RPMI7951 (cell line): ENCODE measurements at regions not wholly inside any gene's neighbourhood (a gene's known extent, or its start where the extent isn't known, plus 50 kb on each side); places are given as distances from the start of the nearest gene placed in this dataset.
"Not testable (repeated sequence)": the region's sequence is repeated elsewhere in the genome, so short reads cannot be mapped to it uniquely, and the experiment has no call there.

Experiments
- DNase-seq: peaks from one replicate; pipeline ENCODE4 v3.0.0-alpha.2; 2012; ENCODE audit warnings: low read depth

DNA sequence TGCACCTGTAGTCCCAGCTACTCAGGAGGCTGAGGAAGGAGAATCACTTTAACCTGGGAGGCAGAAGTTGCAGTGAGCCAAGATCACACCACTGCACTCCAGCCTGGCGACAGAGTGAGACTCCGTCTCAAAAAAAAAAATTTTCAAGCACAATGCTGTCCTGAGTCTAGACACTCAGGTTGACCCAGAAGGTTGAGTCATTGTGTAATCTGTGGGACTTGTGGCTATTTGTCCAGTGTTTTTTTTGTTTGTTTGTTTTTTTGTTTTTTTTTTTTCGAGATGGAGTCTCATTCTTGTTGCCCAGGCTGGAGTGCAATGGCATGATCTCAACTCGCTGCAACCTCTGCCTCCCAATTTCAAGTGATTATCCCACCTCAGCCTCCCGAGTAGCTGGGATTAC, 74.3 kb upstream of the SOX13 start:
- not testable (repeated sequence) for DNase-seq

DNA sequence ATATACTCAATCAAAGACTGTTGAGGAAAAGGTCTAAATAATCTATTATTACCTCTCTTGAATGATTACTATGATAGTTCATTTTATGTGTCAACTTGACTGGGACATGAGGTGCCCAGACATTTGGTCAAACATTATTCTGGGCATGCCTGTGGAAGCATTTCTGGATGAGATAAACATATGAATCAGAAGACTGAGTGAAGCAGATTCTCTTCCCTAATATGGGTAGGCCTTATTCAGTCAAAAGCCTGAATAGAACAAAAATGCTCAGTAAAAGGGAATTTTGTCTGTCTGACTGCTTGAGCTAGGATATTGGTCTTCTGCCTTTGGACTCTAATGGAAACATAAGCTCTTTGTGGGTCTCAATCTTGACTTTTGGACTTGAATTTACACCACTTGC, 73.3 kb upstream of the SOX13 start:
- DNase-seq: no peak

DNA sequence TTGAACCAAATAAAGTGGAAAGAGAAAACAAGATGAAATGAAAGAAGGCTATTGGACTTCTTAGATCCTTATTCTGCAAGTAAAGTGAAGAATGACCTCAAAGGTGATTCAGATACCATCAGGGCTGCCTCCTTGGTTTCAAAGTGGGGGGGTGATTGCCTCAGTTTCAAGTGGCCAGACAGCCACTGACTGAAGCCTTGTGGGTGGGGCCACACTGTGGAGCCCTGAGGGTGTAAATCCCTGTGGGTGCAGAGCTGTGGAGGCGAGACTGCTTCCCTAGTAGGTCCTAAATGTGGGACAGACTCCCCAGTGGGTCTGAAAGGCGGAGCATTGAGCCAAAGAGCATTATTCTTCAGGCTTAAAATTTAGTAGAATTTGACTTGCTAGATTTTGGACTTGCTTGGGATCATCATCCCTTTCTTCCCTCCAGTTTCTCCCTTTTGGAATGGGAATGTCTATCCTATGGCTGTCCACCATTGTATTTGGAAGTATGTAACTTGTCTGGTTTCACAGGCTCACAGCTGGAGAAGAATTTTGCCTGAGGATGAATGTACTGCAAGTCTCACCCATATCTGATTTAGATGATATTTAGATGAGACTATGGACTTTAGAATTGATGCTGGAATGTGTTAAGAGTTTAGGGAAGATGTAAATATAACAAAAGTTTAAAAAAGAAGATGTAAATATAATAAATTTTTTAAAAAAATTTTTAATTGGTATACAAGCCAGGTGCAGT, 71.6 kb upstream of the SOX13 start:
- no peak for DNase-seq

DNA sequence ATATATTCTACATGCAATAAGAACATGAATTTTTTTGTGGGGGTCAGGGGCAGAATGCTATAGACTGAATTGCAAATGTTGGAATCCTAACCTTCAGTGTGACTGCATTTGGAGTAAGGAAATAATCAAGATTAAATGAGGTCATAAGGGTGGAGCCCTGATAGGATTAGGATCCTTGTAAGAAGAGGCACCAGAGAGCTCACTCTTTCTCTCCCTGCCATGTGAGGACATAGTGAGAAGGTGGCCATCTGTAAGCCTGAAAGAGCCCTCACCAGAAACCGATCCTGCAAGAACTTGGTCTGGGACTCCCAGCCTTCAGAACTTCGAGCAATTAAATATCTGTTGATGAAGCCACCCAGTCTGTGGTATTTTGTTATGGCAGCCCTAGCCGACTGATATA, 70.3 kb upstream of the SOX13 start:
- DNase-seq: no peak

DNA sequence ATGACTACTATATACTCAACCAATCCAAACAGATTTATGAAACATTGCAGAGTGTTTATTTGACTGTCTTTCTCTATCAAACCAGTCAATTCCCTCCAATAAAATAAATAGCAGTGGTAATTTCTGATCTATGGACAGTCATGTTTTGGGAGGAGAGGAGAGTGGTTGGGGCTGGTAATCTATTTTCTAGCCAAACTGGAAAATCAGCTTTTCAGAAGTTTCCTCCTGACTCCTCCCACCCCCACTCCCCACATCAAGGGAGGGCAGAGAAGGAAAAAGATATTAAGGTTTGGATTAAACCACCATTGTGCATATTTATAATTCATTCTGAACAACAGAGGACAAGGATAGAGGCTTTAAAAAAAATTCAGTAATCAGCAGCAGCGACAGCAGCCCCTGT, 69.4 kb upstream of the SOX13 start:
- DNase-seq: no peak

DNA sequence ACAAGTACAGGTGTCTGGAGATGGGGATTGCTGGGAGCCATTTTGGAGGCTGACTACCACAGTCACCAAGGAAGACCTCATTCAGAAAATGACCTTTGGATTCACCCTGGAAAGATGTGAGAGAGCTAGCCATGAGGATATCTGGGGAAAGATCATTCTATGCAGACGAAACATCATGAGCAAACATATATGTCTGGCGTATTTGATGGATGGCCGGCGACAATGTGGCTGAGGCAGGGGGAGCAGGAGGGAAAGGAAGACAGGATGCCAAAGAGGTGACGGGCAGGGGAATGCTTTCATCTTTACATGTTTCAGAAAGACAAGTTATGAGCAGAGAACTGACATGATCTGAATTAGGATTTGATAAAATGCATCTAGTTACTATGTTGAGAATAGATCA, 61.5 kb upstream of the SOX13 start:
- no peak for DNase-seq

DNA sequence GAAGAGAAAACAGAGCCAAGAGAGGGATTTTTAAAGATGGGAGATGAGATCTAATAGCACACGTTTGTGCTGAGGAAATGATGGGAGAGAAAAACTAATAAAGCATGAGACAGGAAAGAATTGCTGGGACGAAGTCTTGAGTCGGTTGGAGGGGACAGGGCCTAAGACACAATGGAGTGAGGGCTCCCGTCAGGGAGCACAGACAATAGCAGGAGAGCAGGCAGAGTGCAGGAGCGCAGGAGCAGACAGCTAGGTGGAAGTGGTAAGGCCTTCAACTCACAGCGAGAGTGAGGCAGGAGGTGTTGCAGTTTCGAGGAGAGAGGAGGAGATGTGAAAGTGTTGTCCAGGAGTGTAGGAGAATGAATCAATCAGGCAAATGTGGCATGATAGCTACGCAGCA, 59.9 kb upstream of the SOX13 start:
- no peak for DNase-seq

DNA sequence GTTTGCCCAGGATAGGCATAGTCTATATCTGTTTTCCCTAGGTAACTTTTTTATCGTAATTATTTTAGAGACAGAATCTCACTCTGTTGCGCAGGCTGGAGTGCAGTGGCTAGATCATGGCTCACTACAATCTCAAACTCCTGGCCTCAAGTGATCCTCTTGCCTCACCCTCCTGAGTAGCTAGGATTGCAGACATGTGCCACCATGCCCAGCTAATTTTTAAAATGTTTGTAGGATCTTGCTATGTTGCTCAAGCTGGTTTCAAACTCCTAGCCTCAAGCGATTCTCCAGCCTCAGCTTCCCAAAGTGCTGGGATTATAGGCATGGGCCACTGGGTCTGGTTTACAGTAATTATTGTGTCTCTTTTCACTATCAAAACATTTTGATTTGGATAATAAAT, 58.6 kb upstream of the SOX13 start:
- no peak for DNase-seq

DNA sequence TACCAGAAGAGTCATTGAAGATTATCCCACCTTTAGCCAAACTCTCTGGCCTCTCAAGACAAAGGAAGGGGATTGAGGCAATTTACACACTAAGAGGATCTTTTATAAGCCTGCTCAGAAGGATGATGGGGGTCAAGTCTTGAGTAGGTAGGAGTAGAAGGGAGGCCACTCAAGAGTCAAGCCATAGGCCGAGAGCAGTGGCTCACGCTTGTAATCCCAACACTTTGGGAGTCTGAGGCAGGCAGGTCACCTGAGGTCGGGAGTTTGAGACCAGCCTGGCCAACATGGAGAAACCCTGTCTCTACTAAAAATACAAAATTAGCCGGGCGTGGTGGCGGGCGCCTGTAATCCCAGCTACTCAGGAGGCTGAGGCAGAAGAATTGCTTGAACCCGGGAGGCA, 58.0 kb upstream of the SOX13 start:
- not testable (repeated sequence) for DNase-seq

DNA sequence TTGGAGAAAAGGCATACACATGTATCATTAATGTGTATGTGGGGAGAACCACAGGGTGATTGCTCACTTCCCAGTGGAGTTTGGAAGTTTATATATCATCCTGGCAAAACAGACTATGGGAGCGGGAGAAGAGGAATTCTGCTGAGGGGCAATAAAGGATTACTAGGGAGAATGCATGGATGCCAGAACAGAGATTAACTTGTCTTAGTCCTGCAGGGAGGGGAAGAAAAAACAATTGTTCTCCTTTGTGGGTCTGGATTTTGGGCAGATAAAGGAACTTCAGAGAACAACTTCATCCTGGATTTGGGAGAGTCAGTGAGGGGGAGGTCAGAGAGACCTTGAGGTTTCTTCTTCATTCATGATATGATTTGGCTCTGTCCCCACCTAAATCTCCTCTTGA, 55.9 kb upstream of the SOX13 start:
- DNase-seq: no peak

DNA sequence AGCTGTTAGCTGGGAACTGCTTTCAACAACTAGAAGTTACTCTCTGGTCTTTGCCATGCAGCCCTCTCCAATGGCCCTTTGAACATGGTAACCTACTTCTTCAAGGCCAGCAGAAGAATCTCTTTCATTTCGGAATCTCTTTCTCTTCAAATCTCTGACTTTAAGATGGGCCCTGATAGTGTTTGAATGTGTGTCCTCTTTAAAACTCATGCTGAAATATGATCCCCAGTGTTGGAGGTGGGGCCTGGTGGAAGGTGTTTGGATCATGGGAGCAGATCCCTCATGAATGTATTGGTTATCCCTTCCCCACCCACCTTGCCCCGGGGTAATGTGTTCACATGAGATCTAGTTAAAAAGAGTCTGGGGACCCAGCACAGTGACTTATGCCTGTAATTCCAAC, 54.5 kb upstream of the SOX13 start:
- DNase-seq: no peak
